ENCODE measurements at regions not wholly inside any gene's neighbourhood (a gene's known extent, or its start where the extent isn't known, plus 50 kb on each side); places are given as distances from the start of the nearest gene placed in this dataset.

GRCh38 chr12:127430401-127430800 lies 836.6 kb upstream of the TMEM132C start:
- no peak overlapping the region for H3K27ac ChIP-seq
- H3K4me3 ChIP-seq: no peak overlapping the region
- H3K4me1 ChIP-seq: no peaks in the 10 kb centered on the region
- no peak for DNase-seq
- no peak for TF ChIP-seq POLR2A (IDR thresholded peaks at IDR 0.05)
- no peak for TF ChIP-seq CTCF (IDR thresholded peaks at IDR 0.05 in 4 of 5, conservative IDR thresholded peaks at IDR 0.05 in 1 of 5)
- no peaks in the 10 kb centered on the region for H3K27me3 ChIP-seq
- intact Hi-C loops (cut with DNase I; ENCODE audit: low total_unique reads): no loop called here
- in situ Hi-C loops (cut with MboI; ENCODE audit: low sequenced_read_pairs in 4 of 4): no loop called here
- H3K9me3 ChIP-seq: no peaks in the 10 kb centered on the region
- ATAC-seq: no peak
- no peaks in the 10 kb centered on the region for H3K36me3 ChIP-seq

- Histone ChIP-seq H3K4me3 (no peak overlapping the region), H3K27ac (no peak overlapping the region), H3K9me3 (no peaks in the 10 kb centered on the region), H3K36me3 (no peaks in the 10 kb centered on the region), H3K27me3 (no peaks in the 10 kb centered on the region), H3K4me1 (no peaks in the 10 kb centered on the region)
- ATAC-seq: no peak
- no peak for DNase-seq
- TF ChIP-seq POLR2A (IDR thresholded peaks at IDR 0.05) (no peak), CTCF (IDR thresholded peaks at IDR 0.05 in 4 of 5, conservative IDR thresholded peaks at IDR 0.05 in 1 of 5) (no peak)
- intact Hi-C loops (cut with DNase I; ENCODE audit: low total_unique reads) (no loop called here), in situ Hi-C loops (cut with MboI; ENCODE audit: low sequenced_read_pairs in 4 of 4) (no loop called here)
Measured at GRCh38 chr12:127431177-127431576, 835.8 kb upstream of the TMEM132C start.

GRCh38 chr12:127431594-127431993 lies 835.4 kb upstream of the TMEM132C start:
- Histone ChIP-seq H3K9me3 (no peaks in the 10 kb centered on the region), H3K27me3 (no peaks in the 10 kb centered on the region), H3K4me3 (no peak overlapping the region), H3K27ac (no peak overlapping the region), H3K36me3 (no peaks in the 10 kb centered on the region), H3K4me1 (no peaks in the 10 kb centered on the region)
- no peak for TF ChIP-seq POLR2A (IDR thresholded peaks at IDR 0.05)
- TF ChIP-seq CTCF (IDR thresholded peaks at IDR 0.05 in 4 of 5, conservative IDR thresholded peaks at IDR 0.05 in 1 of 5): no peak
- DNase-seq: no peak
- intact Hi-C loops (cut with DNase I; ENCODE audit: low total_unique reads) (no loop called here), in situ Hi-C loops (cut with MboI; ENCODE audit: low sequenced_read_pairs in 4 of 4) (no loop called here)
- ATAC-seq: no peak

GRCh38 chr12:127435439-127435838 lies 831.5 kb upstream of the TMEM132C start:
- Histone ChIP-seq H3K27me3 (no peaks in the 10 kb centered on the region), H3K36me3 (no peaks in the 10 kb centered on the region), H3K27ac (no peak overlapping the region), H3K9me3 (no peaks in the 10 kb centered on the region), H3K4me1 (no peaks in the 10 kb centered on the region), H3K4me3 (no peak overlapping the region)
- no peak for ATAC-seq
- no peak for DNase-seq
- intact Hi-C loops (cut with DNase I; ENCODE audit: low total_unique reads) (no loop called here), in situ Hi-C loops (cut with MboI; ENCODE audit: low sequenced_read_pairs in 4 of 4) (no loop called here)
- no peak for TF ChIP-seq CTCF (IDR thresholded peaks at IDR 0.05 in 4 of 5, conservative IDR thresholded peaks at IDR 0.05 in 1 of 5)
- TF ChIP-seq POLR2A (IDR thresholded peaks at IDR 0.05): no peak

- Histone ChIP-seq H3K36me3 (no peaks in the 10 kb centered on the region), H3K9me3 (no peaks in the 10 kb centered on the region), H3K4me3 (no peak overlapping the region), H3K27ac (no peak overlapping the region), H3K4me1 (no peaks in the 10 kb centered on the region), H3K27me3 (no peaks in the 10 kb centered on the region)
- in situ Hi-C loops (cut with MboI; ENCODE audit: low sequenced_read_pairs in 4 of 4) (no loop called here), intact Hi-C loops (cut with DNase I; ENCODE audit: low total_unique reads) (no loop called here)
- DNase-seq (no peak), ATAC-seq (no peak)
- TF ChIP-seq POLR2A (IDR thresholded peaks at IDR 0.05) (no peak), CTCF (IDR thresholded peaks at IDR 0.05 in 4 of 5, conservative IDR thresholded peaks at IDR 0.05 in 1 of 5) (no peak)
Measured at GRCh38 chr12:127438512-127439244, 828.3 kb upstream of the TMEM132C start.

Measured in gastrocnemius medialis (tissue), 4 donors.